ENCODE measurements at regions not wholly inside any gene's neighbourhood (a gene's known extent, or its start where the extent isn't known, plus 50 kb on each side); places are given as distances from the start of the nearest gene placed in this dataset.

DNA sequence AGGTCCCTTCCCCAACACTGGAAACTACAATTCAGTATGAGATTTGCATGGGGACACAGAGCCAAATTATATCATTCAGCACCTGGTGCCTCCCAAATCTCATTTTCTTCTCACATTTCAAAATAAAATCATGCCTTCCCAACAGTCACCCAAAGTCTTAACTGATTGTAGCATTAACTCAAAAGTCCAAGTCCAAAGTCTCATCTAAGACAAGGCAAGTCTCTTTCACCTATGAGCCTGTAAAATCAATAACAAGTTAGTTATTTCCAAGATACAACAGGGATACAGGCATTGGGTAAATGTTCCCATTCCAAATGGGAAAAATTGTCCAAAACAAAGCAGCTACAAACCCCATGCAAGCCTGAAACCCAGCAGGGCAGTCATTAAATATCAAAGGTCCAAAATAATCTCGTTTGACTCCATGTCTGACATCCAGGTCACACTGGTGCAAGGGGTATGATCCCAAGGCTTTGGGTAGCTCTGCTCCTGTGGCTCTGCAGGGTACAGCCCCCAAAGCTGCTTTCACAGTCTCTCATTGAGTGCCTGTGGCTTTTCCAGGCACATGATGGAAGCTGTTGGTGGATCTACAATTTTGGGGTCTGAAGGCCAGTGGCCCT is 1370.1 kb upstream of the DDX18 start:
- Mint-ChIP-seq H3K36me3 (peaks cover 7% of the 10 kb centered on the region), H3K27me3 (no peaks in the 10 kb centered on the region), H3K27ac (no peak overlapping the region), H3K9me3 (peaks cover 31% of the 10 kb centered on the region), H3K4me1 (ENCODE audit: low read depth in 2 of 2) (no peaks in the 10 kb centered on the region), H3K4me3 (no peak overlapping the region)
- no peak for ATAC-seq
- no peak for DNase-seq (ENCODE audit: low spot score)

DNA sequence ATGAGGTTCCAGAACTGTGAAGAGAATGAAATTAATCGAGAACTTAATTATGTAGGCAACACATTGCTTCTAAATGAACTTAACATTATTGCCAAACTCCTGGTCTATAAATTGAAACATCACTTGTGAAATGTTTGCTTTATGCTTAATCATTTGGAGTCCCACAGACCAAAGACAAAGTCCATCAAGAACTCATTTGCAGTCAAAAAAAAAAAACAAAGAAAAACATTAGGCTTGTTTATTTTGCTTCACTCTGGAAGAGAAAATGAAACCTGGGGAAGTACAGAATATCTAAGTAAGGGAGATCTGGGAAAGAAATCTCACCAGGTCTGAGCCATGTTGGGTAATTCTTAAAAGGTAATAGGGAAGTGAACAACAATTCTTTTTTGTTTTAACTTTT is 1363.5 kb upstream of the DDX18 start:
- ATAC-seq (no peak), DNase-seq (ENCODE audit: low spot score) (no peak)
- Mint-ChIP-seq H3K27ac (no peak overlapping the region), H3K9me3 (peaks cover 16% of the 10 kb centered on the region), H3K36me3 (peaks cover under 1% of the 10 kb centered on the region), H3K4me1 (ENCODE audit: low read depth in 2 of 2) (no peaks in the 10 kb centered on the region), H3K27me3 (no peaks in the 10 kb centered on the region), H3K4me3 (no peak overlapping the region)

DNA sequence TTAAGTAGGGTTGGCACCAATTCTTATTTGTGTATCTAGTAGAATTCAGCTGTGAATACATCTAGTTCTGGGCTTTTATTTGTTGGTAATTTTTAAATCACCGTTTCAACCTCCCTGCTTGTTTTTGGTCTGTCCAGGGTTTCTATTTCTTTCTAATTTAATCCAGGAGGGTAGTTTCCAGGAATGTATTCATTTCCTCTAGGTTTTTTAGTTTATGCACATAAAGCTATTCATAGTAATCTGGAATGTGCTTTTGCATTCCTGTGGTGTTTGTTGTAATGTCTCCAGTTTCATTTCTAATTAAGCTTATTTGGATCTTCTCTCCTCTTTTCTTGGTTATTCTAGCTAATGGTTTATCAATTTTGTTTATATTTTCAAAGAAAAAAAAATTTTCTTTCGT is 1361.8 kb upstream of the DDX18 start:
- Mint-ChIP-seq H3K4me3 (no peak overlapping the region), H3K9me3 (peaks cover 14% of the 10 kb centered on the region), H3K27ac (no peak overlapping the region), H3K4me1 (ENCODE audit: low read depth in 2 of 2) (no peaks in the 10 kb centered on the region), H3K27me3 (no peaks in the 10 kb centered on the region), H3K36me3 (no peaks in the 10 kb centered on the region)
- DNase-seq (ENCODE audit: low spot score) (no peak), ATAC-seq (no peak)

DNA sequence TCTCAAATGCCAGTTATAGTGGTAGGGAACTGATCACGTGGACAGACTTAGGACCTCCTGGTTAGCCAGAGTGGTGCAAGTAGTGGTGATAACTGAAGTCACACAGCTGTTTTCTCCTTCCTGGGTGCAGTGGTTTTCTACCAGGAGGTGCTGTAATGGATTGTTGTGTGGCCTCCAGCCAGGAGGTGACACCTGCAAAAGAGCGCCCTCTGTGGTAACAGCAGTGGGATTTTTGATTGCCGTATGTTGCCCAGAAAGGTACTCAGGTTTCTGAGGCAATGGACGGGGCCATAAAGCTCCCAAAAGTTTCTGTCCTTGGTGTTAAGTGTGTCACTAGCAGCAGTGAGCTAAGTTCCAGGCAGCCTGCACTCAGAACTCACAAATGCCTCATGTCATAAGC is 1358.1 kb upstream of the DDX18 start:
- Mint-ChIP-seq H3K27ac (no peak overlapping the region), H3K9me3 (peaks cover 14% of the 10 kb centered on the region), H3K36me3 (peaks cover 9% of the 10 kb centered on the region), H3K27me3 (no peaks in the 10 kb centered on the region), H3K4me3 (no peak overlapping the region), H3K4me1 (ENCODE audit: low read depth in 2 of 2) (no peaks in the 10 kb centered on the region)
- DNase-seq (ENCODE audit: low spot score) (no peak), ATAC-seq (no peak)

DNA sequence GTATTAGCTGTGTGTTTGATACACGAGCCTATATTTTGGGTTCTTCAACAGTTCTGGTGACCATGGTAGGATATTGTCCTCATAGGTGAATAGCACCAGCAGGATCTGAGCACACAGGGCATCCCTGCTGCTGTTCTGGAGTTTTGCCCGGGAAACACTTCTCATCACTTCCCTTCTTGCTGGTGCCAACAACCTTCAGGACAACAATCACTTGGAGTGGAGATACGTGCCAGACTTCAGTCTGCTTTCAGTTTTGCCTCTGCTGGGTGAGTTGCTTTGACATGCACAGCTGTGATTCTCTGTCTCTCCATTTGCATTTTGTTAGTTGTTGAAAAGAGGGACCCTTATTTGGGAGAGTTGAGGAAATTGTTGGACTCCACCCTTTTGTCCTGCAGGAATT is 1347.2 kb upstream of the DDX18 start:
- Mint-ChIP-seq H3K4me1 (ENCODE audit: low read depth in 2 of 2) (no peaks in the 10 kb centered on the region), H3K4me3 (no peak overlapping the region), H3K27me3 (no peaks in the 10 kb centered on the region), H3K36me3 (peaks cover 11% of the 10 kb centered on the region), H3K9me3 (peaks cover 18% of the 10 kb centered on the region), H3K27ac (no peak overlapping the region)
- no peak for DNase-seq (ENCODE audit: low spot score)
- ATAC-seq, result no peak

DNA sequence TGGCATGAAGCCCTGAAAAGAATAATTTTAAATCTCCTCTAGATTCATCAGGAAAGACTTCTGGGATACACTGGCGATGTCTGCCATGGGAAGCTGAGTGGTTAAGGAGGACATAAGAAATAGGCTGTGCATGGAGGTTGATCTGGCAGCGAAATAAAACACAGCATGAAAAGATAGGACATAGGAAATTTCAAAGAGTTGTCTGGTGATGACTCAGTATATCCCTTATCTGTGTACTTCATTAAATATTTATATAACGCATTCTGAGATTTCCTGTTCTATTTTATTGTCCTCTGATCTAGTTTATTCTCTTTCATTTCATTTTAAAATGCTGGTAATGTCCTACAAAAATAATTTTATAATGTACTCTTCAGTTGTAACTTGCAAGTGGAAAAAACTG is 1337.3 kb upstream of the DDX18 start:
- ATAC-seq, result no peak
- Mint-ChIP-seq H3K9me3 (peaks cover 11% of the 10 kb centered on the region), H3K27me3 (no peaks in the 10 kb centered on the region)

DNA sequence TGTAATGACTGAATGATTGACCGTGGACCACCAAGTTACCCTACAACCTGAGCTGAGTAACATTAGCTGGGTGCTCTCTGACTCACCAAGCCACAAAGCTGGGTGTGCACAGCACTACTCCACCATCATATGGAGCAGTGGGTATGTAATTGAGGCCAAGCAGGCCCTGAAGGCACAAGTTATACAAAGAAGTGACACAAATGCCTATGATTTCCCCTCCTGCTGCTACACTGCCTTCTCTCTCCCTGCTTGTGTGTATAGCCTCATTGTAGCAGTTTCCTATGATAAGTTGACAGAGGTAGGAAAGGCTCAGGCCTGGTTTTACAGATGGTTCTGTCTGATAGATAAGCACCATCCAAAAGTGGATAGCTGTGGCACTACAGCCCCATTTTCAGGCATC is 1327.2 kb upstream of the DDX18 start:
- peaks cover 19% of the 10 kb centered on the region for H3K9me3 Mint-ChIP-seq
- no peaks in the 10 kb centered on the region for H3K4me1 Mint-ChIP-seq (ENCODE audit: low read depth in 2 of 2)
- DNase-seq (ENCODE audit: low spot score) (no peak), ATAC-seq (no peak)
- H3K27ac Mint-ChIP-seq, result no peak overlapping the region
- no peaks in the 10 kb centered on the region for H3K27me3 Mint-ChIP-seq
- H3K4me3 Mint-ChIP-seq, result no peak overlapping the region
- H3K36me3 Mint-ChIP-seq, result no peaks in the 10 kb centered on the region

More for the DNA sequence above, 1337.3 kb upstream of the DDX18 start:
- no peak for DNase-seq (ENCODE audit: low spot score)
- Mint-ChIP-seq H3K4me1 (ENCODE audit: low read depth in 2 of 2) (no peaks in the 10 kb centered on the region), H3K4me3 (no peak overlapping the region), H3K36me3 (peaks cover 6% of the 10 kb centered on the region), H3K27ac (no peak overlapping the region)

DNA sequence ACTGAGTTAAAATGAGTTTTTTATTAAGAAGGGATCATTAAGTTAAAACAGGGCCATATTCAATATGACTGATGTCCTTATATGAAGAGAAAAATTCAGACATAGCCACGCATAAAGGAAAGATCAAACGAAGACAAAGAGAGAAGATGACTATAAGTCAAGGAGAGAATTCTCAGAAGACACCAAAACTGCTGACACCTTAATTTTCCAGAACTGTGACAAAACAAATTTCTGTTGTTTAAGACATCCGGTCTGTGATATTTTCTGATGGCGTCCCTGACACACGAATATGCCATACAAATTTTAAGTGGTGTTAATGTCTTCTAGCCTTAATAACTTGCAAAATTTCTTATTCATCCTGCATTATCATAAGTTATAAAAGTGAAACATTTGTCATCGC is 1325.2 kb upstream of the DDX18 start:
- no peaks in the 10 kb centered on the region for H3K27me3 Mint-ChIP-seq
- H3K27ac Mint-ChIP-seq, result no peak overlapping the region
- no peak overlapping the region for H3K4me3 Mint-ChIP-seq
- no peak for DNase-seq (ENCODE audit: low spot score)
- peaks cover 4% of the 10 kb centered on the region for H3K36me3 Mint-ChIP-seq
- H3K9me3 Mint-ChIP-seq, result peaks cover 30% of the 10 kb centered on the region
- H3K4me1 Mint-ChIP-seq (ENCODE audit: low read depth in 2 of 2), result no peaks in the 10 kb centered on the region
- no peak for ATAC-seq

DNA sequence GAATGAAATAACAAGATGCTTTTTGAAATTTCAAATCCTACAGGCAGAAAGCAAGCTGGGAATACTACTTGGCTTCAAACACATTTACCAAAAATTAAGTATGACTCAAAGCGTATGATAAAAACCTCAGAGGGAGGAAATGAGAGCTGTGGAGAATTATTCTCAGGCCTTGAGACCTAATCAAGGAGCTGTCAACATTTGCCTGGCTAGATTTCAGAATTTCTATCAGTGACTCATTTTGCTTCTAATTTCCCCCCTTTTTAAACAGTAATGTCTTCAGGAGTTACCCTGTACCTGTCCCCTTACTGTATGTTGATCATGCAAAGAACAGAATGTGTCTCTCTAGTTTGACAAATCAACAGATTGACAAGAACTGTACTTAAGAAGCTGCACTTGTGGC is 1324.5 kb upstream of the DDX18 start:
- no peaks in the 10 kb centered on the region for H3K4me1 Mint-ChIP-seq (ENCODE audit: low read depth in 2 of 2)
- H3K9me3 Mint-ChIP-seq, result peaks cover 34% of the 10 kb centered on the region
- H3K36me3 Mint-ChIP-seq, result peaks cover 4% of the 10 kb centered on the region
- DNase-seq (ENCODE audit: low spot score) (no peak), ATAC-seq (no peak)
- no peak overlapping the region for H3K27ac Mint-ChIP-seq
- no peaks in the 10 kb centered on the region for H3K27me3 Mint-ChIP-seq
- H3K4me3 Mint-ChIP-seq, result no peak overlapping the region

DNA sequence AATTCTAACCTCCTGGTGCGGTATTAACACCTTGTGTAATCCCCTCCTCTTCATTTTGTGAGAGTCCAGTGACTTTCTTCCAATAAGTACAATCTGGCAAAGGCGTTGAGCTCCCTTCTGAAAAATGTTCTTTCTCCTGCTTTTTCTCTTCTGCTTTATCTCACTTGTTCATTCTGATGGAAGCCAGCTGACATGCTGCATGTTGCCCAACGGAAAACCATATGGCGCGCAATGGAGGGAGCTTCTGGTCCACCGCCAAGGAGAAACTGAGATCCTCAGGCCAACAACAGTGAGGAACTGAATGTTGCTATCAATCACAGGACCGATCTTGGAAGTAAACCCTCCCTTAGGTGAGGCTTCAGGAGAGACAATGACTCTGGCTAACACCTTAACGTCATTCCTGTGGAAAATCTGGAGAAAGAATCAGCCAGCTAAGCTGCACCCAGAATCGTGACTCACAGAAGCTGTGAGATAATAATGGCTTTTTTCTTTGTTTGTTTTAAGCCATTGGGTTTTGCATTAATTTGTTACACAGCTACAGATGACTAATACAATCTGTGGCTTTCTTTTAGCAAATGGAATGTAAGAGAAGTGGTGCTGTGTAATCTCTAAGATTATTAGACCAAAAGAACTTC is 1323.9 kb upstream of the DDX18 start:
- no peak overlapping the region for H3K27ac Mint-ChIP-seq
- DNase-seq (ENCODE audit: low spot score) (no peak), ATAC-seq (no peak)
- H3K36me3 Mint-ChIP-seq, result peaks cover 4% of the 10 kb centered on the region
- no peak overlapping the region for H3K4me3 Mint-ChIP-seq
- H3K4me1 Mint-ChIP-seq (ENCODE audit: low read depth in 2 of 2), result no peaks in the 10 kb centered on the region
- H3K9me3 Mint-ChIP-seq, result peaks cover 34% of the 10 kb centered on the region
- no peaks in the 10 kb centered on the region for H3K27me3 Mint-ChIP-seq

DNA sequence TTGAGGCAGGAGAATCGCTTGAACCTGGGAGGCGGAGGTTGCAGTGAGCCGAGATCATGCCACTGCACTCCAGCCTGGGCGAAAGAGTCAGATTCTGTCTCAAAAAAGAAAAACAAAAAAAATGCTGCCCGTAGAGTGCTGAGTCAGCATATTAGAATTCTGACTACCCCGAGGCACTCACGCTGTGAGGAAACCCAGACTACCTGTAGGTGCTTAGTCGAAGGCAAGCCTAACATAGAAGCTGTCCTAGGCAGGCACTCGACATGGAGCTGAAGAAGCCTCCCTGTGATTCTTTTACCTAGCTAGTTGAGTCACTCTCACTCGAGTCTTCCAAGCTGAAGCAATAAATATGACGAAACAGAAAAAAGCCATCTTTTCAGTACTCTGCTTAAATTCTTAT is 1323.2 kb upstream of the DDX18 start:
- no peak for ATAC-seq

DNA sequence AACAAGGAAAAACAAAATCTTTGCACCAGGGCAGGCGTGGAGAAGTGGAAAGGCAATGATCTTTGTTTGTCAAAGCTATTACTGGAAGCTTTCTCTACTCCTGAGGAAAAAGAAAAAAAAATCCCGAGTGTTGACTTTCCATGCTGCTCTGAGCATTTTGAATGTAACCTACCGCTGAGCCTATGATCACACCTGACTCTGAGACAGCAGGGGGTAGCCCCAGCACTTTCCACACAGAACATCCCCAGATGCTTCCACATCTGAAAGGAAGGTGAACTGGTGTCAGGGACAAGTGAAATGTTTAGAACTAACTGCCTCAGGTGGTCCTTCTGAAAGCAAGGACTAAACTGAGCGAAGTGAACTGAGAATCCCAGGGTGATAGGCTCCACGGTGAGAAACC is 1315.1 kb upstream of the DDX18 start:
- ATAC-seq, result no peak
- Mint-ChIP-seq H3K27me3 (no peaks in the 10 kb centered on the region), H3K4me3 (no peak overlapping the region), H3K27ac (no peak overlapping the region), H3K9me3 (peaks cover 9% of the 10 kb centered on the region), H3K4me1 (ENCODE audit: low read depth in 2 of 2) (no peaks in the 10 kb centered on the region), H3K36me3 (no peaks in the 10 kb centered on the region)
- no peak for DNase-seq (ENCODE audit: low spot score)

More for the DNA sequence above, 1323.2 kb upstream of the DDX18 start:
- peaks cover 31% of the 10 kb centered on the region for H3K9me3 Mint-ChIP-seq
- no peaks in the 10 kb centered on the region for H3K27me3 Mint-ChIP-seq
- H3K27ac Mint-ChIP-seq, result no peak overlapping the region
- no peak for DNase-seq (ENCODE audit: low spot score)
- H3K4me3 Mint-ChIP-seq, result no peak overlapping the region
- H3K36me3 Mint-ChIP-seq, result peaks cover 4% of the 10 kb centered on the region
- H3K4me1 Mint-ChIP-seq (ENCODE audit: low read depth in 2 of 2), result no peaks in the 10 kb centered on the region

DNA sequence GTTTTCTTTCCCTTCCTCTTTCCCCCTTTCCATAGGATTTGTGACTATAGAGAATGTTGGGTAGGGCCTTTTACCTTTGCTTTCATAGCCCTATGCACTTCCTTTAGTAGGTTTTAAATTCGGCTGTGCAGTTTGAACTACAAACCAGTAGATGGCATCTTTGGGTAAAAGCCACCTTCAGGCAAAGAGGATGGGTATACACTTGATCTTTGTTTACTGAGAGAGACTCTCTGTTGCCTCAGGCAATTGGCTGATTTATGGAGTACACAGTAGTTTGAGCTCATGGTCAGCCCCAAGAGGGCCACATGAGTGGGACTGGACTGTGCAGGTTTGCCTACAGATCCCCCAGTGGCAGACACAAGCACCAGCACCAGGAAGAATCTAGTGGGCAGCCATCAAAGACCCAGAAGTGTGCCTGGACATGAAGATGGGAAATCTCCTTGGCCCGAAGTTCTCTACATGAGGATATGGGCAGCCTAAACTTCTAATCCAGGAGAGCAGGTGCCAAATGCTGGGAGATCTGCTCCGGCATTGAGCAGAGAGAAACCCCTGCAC is 1304.3 kb upstream of the DDX18 start:
- H3K4me1 Mint-ChIP-seq (ENCODE audit: low read depth in 2 of 2), result no peaks in the 10 kb centered on the region
- ATAC-seq (no peak), DNase-seq (ENCODE audit: low spot score) (no peak)
- peaks cover 3% of the 10 kb centered on the region for H3K9me3 Mint-ChIP-seq
- peaks cover 4% of the 10 kb centered on the region for H3K36me3 Mint-ChIP-seq
- no peak overlapping the region for H3K4me3 Mint-ChIP-seq
- H3K27ac Mint-ChIP-seq, result no peak overlapping the region
- no peaks in the 10 kb centered on the region for H3K27me3 Mint-ChIP-seq

DNA sequence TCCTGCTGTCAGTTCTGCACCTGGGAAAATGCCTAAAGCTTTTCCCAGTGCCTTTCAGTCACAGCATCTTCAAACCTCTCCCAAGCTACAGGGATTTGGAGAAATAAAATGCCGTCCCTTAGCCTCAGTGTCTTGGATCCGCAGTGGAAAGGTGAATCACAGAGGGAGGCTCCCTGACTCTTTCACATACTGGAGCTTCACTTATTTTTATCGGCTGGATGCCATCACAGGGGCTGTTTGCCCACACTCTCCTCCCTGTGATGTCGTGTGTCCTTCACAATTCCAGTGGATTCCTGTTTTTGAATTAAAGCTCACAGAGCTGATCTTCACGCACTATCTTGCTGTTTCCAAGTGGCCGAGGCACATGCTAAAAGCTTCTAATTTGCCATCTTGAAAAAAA is 1303.1 kb upstream of the DDX18 start:
- Mint-ChIP-seq H3K27me3 (no peaks in the 10 kb centered on the region), H3K4me3 (no peak overlapping the region), H3K9me3 (peaks cover 5% of the 10 kb centered on the region), H3K4me1 (ENCODE audit: low read depth in 2 of 2) (no peaks in the 10 kb centered on the region), H3K36me3 (peaks cover 4% of the 10 kb centered on the region), H3K27ac (no peak overlapping the region)
- no peak for DNase-seq (ENCODE audit: low spot score)
- ATAC-seq, result no peak

DNA sequence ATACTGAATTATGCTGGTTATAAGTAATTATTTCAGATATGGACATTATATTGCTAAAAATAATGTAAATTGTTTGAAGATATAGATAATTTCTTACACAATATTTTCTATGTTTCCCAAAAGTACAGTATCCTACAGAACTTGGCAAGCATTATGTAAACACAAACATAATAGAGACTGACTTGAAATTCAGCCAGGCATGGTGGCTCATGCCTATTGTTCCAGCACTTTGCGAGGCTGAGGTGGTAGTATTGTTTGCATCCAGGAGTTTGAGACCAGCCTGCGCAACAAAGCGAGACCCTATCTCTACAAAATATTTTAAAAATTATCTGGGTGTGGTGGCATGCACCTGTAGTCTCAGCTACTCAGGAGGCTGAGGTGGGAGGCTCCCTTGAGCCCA is 1300.5 kb upstream of the DDX18 start:
- no peak overlapping the region for H3K4me3 Mint-ChIP-seq
- ATAC-seq (no peak), DNase-seq (ENCODE audit: low spot score) (no peak)
- H3K27ac Mint-ChIP-seq, result no peak overlapping the region
- peaks cover 5% of the 10 kb centered on the region for H3K36me3 Mint-ChIP-seq
- no peaks in the 10 kb centered on the region for H3K4me1 Mint-ChIP-seq (ENCODE audit: low read depth in 2 of 2)
- no peaks in the 10 kb centered on the region for H3K27me3 Mint-ChIP-seq
- H3K9me3 Mint-ChIP-seq, result peaks cover 10% of the 10 kb centered on the region

Data from natural killer cell treated with Interleukin-12 subunit alpha and Interleukin-12 subunit beta and Interleukin-15 and Interleukin-18, amount 100 ng/mL, for 72 hours (primary cell).